GM23338 (cell line): ENCODE measurements at regions not wholly inside any gene's neighbourhood (a gene's known extent, or its start where the extent isn't known, plus 50 kb on each side); places are given as distances from the start of the nearest gene placed in this dataset.

Experiments used
- ATAC-seq: fragments of 200-7000 bp; cut with Tn5 transposase; 3 replicates; pipeline ENCODE4 v1.9.1; 2020
- DNase-seq: peaks from one replicate; pipeline ENCODE4 v3.0.0-alpha.2; 2015; ENCODE audit warnings: low spot score
- H2AFZ ChIP-seq: fragments of 200-600 bp; sonication (generic); 2 replicates; pipeline ENCODE4 v1.8.0; 2016; ENCODE audit warnings: antibody characterized with exemption, mild to moderate bottlenecking, moderate library complexity
- H3F3A ChIP-seq: fragments of 200-600 bp; sonication (generic); replicated peaks from 2 replicates; pipeline ENCODE4 v1.8.0; 2017; ENCODE audit warnings: antibody characterized with exemption, mixed run types, low read depth
- H3K27ac ChIP-seq: fragments of 200-600 bp; sonication (generic); 2 replicates; pipeline ENCODE4 v1.6.1; 2016; ENCODE audit warnings: low read depth
- H3K27me3 ChIP-seq: fragments of 200-600 bp; sonication (generic); 2 replicates; pipeline ENCODE4 v1.8.0; 2016; ENCODE audit warnings: mild to moderate bottlenecking, mixed run types, moderate library complexity; ENCODE audit not compliant: insufficient read depth
- H3K36me3 ChIP-seq: fragments of 200-600 bp; sonication (generic); 2 replicates; pipeline ENCODE4 v1.8.0; 2016; ENCODE audit warnings: mild to moderate bottlenecking; ENCODE audit not compliant: insufficient read depth
- H3K4me1 ChIP-seq: fragments of 200-600 bp; sonication (generic); 2 replicates; pipeline ENCODE4 v1.8.0; 2016; ENCODE audit warnings: mild to moderate bottlenecking, moderate library complexity; ENCODE audit not compliant: insufficient read depth
- H3K4me2 ChIP-seq: fragments of 200-600 bp; sonication (generic); 2 replicates; pipeline ENCODE4 v1.7.1; 2017; ENCODE audit warnings: mixed run types
- H3K4me3 ChIP-seq: fragments of 200-600 bp; sonication (generic); 2 replicates; pipeline ENCODE4 v1.6.1; 2016; ENCODE audit warnings: mixed run types
- H3K79me2 ChIP-seq: fragments of 200-600 bp; sonication (generic); replicated peaks from 2 replicates; pipeline ENCODE4 v1.8.0; 2017; ENCODE audit warnings: mild to moderate bottlenecking; ENCODE audit not compliant: insufficient read depth
- H3K9me2 ChIP-seq: fragments of 200-600 bp; sonication (generic); 2 replicates; pipeline ENCODE4 v1.8.0; 2017; ENCODE audit not compliant: insufficient read depth
- H4K20me1 ChIP-seq: fragments of 200-600 bp; sonication (generic); replicated peaks from 2 replicates; pipeline ENCODE4 v1.8.0; 2017; ENCODE audit warnings: mild to moderate bottlenecking; ENCODE audit not compliant: insufficient read depth
- H3K27ac Mint-ChIP-seq: 2 replicates; pipeline ENCODE4 v1.8.0; 2020; ENCODE audit warnings: inconsistent platforms, mild to moderate bottlenecking, moderate library complexity, mixed read lengths
- H3K27me3 Mint-ChIP-seq: 3 replicates; pipeline ENCODE4 v1.8.0; 2022; ENCODE audit warnings: low read depth, mild to moderate bottlenecking, moderate library complexity, mixed read lengths, inconsistent platforms; ENCODE audit not compliant: insufficient read depth, poor library complexity
- H3K36me3 Mint-ChIP-seq: 3 replicates; pipeline ENCODE4 v1.8.0; 2021; ENCODE audit warnings: low read depth, mild to moderate bottlenecking, inconsistent platforms, moderate library complexity, mixed read lengths
- H3K4me1 Mint-ChIP-seq: 3 replicates; pipeline ENCODE4 v1.8.0; 2020; ENCODE audit warnings: mild to moderate bottlenecking, inconsistent platforms, mixed read lengths
- H3K4me3 Mint-ChIP-seq: 3 replicates; pipeline ENCODE4 v1.8.0; 2021; ENCODE audit warnings: moderate library complexity, mild to moderate bottlenecking, inconsistent platforms, mixed read lengths
- H3K9me3 Mint-ChIP-seq: 3 replicates; pipeline ENCODE4 v1.8.0; 2020; ENCODE audit warnings: moderate library complexity, mild to moderate bottlenecking, inconsistent platforms, mixed read lengths
- CREB1 ChIP-seq: fragments of 250-450 bp; sonication (Bioruptor Pico); IDR thresholded peaks from 2 replicates; pipeline ENCODE4 v1.5.0; 2020; ENCODE audit warnings: low read depth, mild to moderate bottlenecking, moderate library complexity
- EZH2 ChIP-seq: fragments of 200-600 bp; sonication (generic); IDR thresholded peaks from one replicate; pipeline ENCODE4 v1.8.0; 2017; ENCODE audit warnings: antibody characterized with exemption, mild to moderate bottlenecking, low read depth; ENCODE audit not compliant: unreplicated experiment
- EZH2phosphoT487 ChIP-seq: fragments of 200-600 bp; sonication (generic); IDR thresholded peaks from one replicate; pipeline ENCODE4 v1.8.1; 2018; ENCODE audit warnings: antibody characterized with exemption; ENCODE audit not compliant: unreplicated experiment
- JUNB ChIP-seq: IDR thresholded peaks from one replicate; pipeline ENCODE4 v1.6.1; 2016; ENCODE audit warnings: antibody characterized with exemption; ENCODE audit not compliant: unreplicated experiment
- NANOG ChIP-seq: IDR thresholded peaks from 2 replicates; pipeline ENCODE4 v1.6.1; 2016; ENCODE audit warnings: antibody characterized with exemption, borderline replicate concordance
- POLR2AphosphoS5 ChIP-seq: IDR thresholded peaks from 2 replicates; pipeline ENCODE4 v1.6.1; 2016; ENCODE audit warnings: antibody characterized with exemption, low read depth
- STAT1 ChIP-seq: IDR thresholded peaks from one replicate; pipeline ENCODE4 v1.6.1; 2016; ENCODE audit warnings: antibody characterized with exemption; ENCODE audit not compliant: unreplicated experiment
- ZNF114 ChIP-seq: fragments of 250-450 bp; sonication (Bioruptor Pico); IDR thresholded peaks from 2 replicates; pipeline ENCODE4 v1.5.0; 2020; ENCODE audit warnings: mild to moderate bottlenecking, moderate library complexity
- ZNF331 ChIP-seq: fragments of 250-450 bp; sonication (Bioruptor Pico); IDR thresholded peaks from 2 replicates; pipeline ENCODE4 v1.5.0; 2020; ENCODE audit warnings: low read depth, mild to moderate bottlenecking, moderate library complexity
- TF ChIP-seq, protein P1 (sequence below), 2 experiments: fragments of 200-600 bp in 1 of 2; sonication (generic) in 1 of 2; conservative IDR thresholded peaks; 2 replicates each; pipeline versions ENCODE4 v1.5.1 to v1.6.1; 2016 to 2017; ENCODE audit warnings: antibody characterized with exemption in 2 of 2, low read depth in 2 of 2, mild to moderate bottlenecking in 2 of 2, moderate library complexity in 1 of 2
- TF ChIP-seq, protein P2 (sequence below): IDR thresholded peaks from 2 replicates; pipeline ENCODE4 v1.6.1; 2016; ENCODE audit warnings: antibody characterized with exemption
- TF ChIP-seq, protein P3 (sequence below): IDR thresholded peaks from one replicate; pipeline ENCODE4 v1.6.1; 2018; ENCODE audit warnings: antibody characterized with exemption; ENCODE audit not compliant: unreplicated experiment
- TF ChIP-seq, protein P4 (sequence below): fragments of 250-450 bp; sonication (Bioruptor Pico); IDR thresholded peaks from 2 replicates; pipeline ENCODE4 v1.5.0; 2020; ENCODE audit warnings: mild to moderate bottlenecking, moderate library complexity

DNA sequence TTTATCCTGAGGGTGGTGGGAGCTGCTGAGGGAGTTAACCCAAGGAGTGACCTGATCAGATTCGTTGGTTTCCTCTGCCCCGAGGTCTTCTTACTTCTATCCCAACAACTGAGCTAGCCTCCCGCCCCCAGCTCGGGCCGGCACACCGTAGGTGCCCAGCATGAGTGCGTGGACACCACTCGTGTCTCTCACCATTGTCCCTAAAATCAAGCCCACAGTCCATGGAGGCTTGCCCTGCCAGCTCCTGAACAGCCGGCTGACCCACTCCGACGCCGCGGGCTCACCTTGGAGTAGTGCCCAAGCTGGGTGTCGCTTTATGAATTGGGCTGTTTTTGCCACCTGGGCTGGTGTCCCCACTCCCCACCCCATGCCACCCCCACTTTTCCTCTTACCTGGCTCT, 59.0 kb upstream of the CCDC167 start:
- Histone ChIP-seq H3K9me2 (no peaks in the 10 kb centered on the region), H3K4me1 (peaks cover 8% of the 10 kb centered on the region; the same call in 1 of the 2 replicates), H3K27me3 (no peaks in the 10 kb centered on the region), H3F3A (no peaks in the 10 kb centered on the region), H3K36me3 (no peaks in the 10 kb centered on the region), H3K4me2 (no peak overlapping the region), H4K20me1 (no peaks in the 10 kb centered on the region), H3K79me2 (no peaks in the 10 kb centered on the region), H3K27ac (no peak overlapping the region), H3K4me3 (no peak overlapping the region), H2AFZ (no peak overlapping the region)
- Mint-ChIP-seq H3K4me1 (peaks cover 23% of the 10 kb centered on the region), H3K4me3 (no peak overlapping the region), H3K27ac (no peak overlapping the region), H3K36me3 (no peaks in the 10 kb centered on the region), H3K9me3 (0 out of 3 replicates have a peak, but pooled peaks cover 5% of the 10 kb centered on the region), H3K27me3 (peaks cover 24% of the 10 kb centered on the region)
- no peak for ATAC-seq
- no peak for TF ChIP-seq ZNF114 (CRISPR knock-in tag)
- TF ChIP-seq CREB1 (CRISPR knock-in tag): no peak
- no peak for TF ChIP-seq EZH2
- no peak for TF ChIP-seq ZNF331 (CRISPR knock-in tag)
- TF ChIP-seq, protein P1, sequence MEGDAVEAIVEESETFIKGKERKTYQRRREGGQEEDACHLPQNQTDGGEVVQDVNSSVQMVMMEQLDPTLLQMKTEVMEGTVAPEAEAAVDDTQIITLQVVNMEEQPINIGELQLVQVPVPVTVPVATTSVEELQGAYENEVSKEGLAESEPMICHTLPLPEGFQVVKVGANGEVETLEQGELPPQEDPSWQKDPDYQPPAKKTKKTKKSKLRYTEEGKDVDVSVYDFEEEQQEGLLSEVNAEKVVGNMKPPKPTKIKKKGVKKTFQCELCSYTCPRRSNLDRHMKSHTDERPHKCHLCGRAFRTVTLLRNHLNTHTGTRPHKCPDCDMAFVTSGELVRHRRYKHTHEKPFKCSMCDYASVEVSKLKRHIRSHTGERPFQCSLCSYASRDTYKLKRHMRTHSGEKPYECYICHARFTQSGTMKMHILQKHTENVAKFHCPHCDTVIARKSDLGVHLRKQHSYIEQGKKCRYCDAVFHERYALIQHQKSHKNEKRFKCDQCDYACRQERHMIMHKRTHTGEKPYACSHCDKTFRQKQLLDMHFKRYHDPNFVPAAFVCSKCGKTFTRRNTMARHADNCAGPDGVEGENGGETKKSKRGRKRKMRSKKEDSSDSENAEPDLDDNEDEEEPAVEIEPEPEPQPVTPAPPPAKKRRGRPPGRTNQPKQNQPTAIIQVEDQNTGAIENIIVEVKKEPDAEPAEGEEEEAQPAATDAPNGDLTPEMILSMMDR (conservative IDR thresholded peaks at IDR 0.05; ENCODE audit: low read depth in 2 of 2): no peak
- TF ChIP-seq, protein P2, sequence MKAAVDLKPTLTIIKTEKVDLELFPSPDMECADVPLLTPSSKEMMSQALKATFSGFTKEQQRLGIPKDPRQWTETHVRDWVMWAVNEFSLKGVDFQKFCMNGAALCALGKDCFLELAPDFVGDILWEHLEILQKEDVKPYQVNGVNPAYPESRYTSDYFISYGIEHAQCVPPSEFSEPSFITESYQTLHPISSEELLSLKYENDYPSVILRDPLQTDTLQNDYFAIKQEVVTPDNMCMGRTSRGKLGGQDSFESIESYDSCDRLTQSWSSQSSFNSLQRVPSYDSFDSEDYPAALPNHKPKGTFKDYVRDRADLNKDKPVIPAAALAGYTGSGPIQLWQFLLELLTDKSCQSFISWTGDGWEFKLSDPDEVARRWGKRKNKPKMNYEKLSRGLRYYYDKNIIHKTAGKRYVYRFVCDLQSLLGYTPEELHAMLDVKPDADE: no peak
- no peak for TF ChIP-seq POLR2AphosphoS5
- no peak for TF ChIP-seq NANOG
- TF ChIP-seq STAT1: no peak
- no peak for TF ChIP-seq EZH2phosphoT487
- TF ChIP-seq, protein P3, sequence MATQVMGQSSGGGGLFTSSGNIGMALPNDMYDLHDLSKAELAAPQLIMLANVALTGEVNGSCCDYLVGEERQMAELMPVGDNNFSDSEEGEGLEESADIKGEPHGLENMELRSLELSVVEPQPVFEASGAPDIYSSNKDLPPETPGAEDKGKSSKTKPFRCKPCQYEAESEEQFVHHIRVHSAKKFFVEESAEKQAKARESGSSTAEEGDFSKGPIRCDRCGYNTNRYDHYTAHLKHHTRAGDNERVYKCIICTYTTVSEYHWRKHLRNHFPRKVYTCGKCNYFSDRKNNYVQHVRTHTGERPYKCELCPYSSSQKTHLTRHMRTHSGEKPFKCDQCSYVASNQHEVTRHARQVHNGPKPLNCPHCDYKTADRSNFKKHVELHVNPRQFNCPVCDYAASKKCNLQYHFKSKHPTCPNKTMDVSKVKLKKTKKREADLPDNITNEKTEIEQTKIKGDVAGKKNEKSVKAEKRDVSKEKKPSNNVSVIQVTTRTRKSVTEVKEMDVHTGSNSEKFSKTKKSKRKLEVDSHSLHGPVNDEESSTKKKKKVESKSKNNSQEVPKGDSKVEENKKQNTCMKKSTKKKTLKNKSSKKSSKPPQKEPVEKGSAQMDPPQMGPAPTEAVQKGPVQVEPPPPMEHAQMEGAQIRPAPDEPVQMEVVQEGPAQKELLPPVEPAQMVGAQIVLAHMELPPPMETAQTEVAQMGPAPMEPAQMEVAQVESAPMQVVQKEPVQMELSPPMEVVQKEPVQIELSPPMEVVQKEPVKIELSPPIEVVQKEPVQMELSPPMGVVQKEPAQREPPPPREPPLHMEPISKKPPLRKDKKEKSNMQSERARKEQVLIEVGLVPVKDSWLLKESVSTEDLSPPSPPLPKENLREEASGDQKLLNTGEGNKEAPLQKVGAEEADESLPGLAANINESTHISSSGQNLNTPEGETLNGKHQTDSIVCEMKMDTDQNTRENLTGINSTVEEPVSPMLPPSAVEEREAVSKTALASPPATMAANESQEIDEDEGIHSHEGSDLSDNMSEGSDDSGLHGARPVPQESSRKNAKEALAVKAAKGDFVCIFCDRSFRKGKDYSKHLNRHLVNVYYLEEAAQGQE: no peak
- TF ChIP-seq JUNB: no peak
- TF ChIP-seq, protein P4, sequence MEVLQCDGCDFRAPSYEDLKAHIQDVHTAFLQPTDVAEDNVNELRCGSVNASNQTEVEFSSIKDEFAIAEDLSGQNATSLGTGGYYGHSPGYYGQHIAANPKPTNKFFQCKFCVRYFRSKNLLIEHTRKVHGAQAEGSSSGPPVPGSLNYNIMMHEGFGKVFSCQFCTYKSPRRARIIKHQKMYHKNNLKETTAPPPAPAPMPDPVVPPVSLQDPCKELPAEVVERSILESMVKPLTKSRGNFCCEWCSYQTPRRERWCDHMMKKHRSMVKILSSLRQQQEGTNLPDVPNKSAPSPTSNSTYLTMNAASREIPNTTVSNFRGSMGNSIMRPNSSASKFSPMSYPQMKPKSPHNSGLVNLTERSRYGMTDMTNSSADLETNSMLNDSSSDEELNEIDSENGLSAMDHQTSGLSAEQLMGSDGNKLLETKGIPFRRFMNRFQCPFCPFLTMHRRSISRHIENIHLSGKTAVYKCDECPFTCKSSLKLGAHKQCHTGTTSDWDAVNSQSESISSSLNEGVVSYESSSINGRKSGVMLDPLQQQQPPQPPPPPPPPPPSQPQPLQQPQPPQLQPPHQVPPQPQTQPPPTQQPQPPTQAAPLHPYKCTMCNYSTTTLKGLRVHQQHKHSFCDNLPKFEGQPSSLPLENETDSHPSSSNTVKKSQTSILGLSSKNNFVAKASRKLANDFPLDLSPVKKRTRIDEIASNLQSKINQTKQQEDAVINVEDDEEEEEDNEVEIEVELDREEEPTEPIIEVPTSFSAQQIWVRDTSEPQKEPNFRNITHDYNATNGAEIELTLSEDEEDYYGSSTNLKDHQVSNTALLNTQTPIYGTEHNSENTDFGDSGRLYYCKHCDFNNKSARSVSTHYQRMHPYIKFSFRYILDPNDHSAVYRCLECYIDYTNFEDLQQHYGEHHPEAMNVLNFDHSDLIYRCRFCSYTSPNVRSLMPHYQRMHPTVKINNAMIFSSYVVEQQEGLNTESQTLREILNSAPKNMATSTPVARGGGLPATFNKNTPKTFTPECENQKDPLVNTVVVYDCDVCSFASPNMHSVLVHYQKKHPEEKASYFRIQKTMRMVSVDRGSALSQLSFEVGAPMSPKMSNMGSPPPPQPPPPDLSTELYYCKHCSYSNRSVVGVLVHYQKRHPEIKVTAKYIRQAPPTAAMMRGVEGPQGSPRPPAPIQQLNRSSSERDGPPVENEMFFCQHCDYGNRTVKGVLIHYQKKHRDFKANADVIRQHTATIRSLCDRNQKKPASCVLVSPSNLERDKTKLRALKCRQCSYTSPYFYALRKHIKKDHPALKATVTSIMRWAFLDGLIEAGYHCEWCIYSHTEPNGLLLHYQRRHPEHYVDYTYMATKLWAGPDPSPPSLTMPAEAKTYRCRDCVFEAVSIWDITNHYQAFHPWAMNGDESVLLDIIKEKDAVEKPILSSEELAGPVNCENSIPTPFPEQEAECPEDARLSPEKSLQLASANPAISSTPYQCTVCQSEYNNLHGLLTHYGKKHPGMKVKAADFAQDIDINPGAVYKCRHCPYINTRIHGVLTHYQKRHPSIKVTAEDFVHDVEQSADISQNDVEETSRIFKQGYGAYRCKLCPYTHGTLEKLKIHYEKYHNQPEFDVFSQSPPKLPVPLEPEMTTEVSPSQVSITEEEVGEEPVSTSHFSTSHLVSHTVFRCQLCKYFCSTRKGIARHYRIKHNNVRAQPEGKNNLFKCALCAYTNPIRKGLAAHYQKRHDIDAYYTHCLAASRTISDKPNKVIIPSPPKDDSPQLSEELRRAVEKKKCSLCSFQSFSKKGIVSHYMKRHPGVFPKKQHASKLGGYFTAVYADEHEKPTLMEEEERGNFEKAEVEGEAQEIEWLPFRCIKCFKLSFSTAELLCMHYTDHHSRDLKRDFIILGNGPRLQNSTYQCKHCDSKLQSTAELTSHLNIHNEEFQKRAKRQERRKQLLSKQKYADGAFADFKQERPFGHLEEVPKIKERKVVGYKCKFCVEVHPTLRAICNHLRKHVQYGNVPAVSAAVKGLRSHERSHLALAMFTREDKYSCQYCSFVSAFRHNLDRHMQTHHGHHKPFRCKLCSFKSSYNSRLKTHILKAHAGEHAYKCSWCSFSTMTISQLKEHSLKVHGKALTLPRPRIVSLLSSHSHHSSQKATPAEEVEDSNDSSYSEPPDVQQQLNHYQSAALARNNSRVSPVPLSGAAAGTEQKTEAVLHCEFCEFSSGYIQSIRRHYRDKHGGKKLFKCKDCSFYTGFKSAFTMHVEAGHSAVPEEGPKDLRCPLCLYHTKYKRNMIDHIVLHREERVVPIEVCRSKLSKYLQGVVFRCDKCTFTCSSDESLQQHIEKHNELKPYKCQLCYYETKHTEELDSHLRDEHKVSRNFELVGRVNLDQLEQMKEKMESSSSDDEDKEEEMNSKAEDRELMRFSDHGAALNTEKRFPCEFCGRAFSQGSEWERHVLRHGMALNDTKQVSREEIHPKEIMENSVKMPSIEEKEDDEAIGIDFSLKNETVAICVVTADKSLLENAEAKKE (CRISPR knock-in tag): no peak
- DNase-seq: no peak
